Neuron (in vitro differentiated cells): ENCODE measurements at regions not wholly inside any gene's neighbourhood (a gene's known extent, or its start where the extent isn't known, plus 50 kb on each side); places are given as distances from the start of the nearest gene placed in this dataset.

ENCODE experiments used
- H2AFZ ChIP-seq: one replicate; pipeline ENCODE4 v1.6.1; 2013; ENCODE audit warnings: low read depth, mild to moderate bottlenecking, inconsistent platforms, low read length, moderate library complexity
- H3K27me3 ChIP-seq: one replicate; pipeline ENCODE4 v1.6.1; 2013; ENCODE audit warnings: low read length; ENCODE audit not compliant: insufficient read depth
- H3K36me3 ChIP-seq: one replicate; pipeline ENCODE4 v1.6.1; 2013; ENCODE audit warnings: low read length; ENCODE audit not compliant: insufficient read depth
- H3K4me1 ChIP-seq: one replicate; pipeline ENCODE4 v1.6.1; 2013; ENCODE audit warnings: low read length; ENCODE audit not compliant: insufficient read depth
- H3K4me3 ChIP-seq: 2 replicates; pipeline ENCODE4 v1.5.1; 2013; ENCODE audit warnings: mild to moderate bottlenecking, low read length, moderate library complexity
- H3K9me3 ChIP-seq: one replicate; pipeline ENCODE4 v1.6.1; 2013; ENCODE audit warnings: low read length

GRCh38 chr11:69919659-69920344 is 100.6 kb upstream of the FGF3 start:
- H3K27me3 ChIP-seq = peaks cover 5% of the 10 kb centered on the region
- H3K4me1 ChIP-seq = no peaks in the 10 kb centered on the region
- no peak overlapping the region for H2AFZ ChIP-seq
- H3K4me3 ChIP-seq = no peak overlapping the region
- no peaks in the 10 kb centered on the region for H3K36me3 ChIP-seq
- H3K9me3 ChIP-seq = no peaks in the 10 kb centered on the region

- H3K36me3 ChIP-seq = no peaks in the 10 kb centered on the region
- H3K4me3 ChIP-seq = no peak overlapping the region
- no peaks in the 10 kb centered on the region for H3K9me3 ChIP-seq
- peaks cover 5% of the 10 kb centered on the region for H3K27me3 ChIP-seq
- H3K4me1 ChIP-seq = no peaks in the 10 kb centered on the region
- H2AFZ ChIP-seq = no peak overlapping the region
Measured at GRCh38 chr11:69920345-69921127, 101.3 kb upstream of the FGF3 start.

DNA sequence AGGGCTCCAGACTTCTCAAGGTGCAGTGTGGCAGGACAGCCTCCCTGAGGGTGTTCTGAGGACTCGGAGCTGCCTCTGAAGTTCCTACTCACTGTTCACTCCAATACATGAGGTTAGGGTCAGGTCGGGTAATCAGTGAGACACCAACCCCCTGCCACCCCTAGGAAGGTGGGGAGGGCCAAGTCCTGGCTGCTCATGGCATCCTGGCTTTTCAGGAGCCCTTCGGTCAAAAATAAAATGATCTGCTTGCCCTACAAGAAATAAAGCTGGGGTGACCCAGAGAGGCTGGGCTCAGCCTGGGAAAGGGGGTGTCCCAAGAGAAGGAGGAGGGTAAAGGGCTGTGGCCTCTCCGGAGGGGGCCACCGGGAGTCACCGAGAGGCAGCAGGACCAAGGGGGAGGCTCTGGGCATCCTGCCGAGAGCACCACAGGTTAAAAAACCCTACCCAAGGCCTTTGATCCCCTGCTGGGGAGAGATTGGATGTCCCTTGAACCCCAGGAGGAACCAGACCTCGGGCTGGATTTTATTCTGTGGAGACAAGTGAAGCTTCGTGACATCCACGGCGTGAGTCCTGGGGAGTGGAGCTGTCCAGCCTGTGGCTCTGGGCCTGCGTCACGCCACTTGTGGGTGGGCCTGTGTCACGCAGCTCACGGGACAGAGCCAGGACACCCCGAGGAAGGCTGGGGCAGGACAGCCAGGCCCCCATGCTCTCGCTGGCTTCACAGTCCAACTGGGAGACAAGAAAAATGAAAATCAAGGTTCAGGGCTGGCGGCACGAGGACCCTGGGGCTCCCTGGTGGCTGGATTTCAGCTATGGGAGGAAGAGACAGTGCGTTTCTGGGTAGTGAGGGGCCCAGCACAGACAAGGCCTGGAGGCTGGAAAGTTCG is 102.2 kb upstream of the FGF3 start:
- H3K9me3 ChIP-seq = no peaks in the 10 kb centered on the region
- H2AFZ ChIP-seq = no peak overlapping the region
- no peak overlapping the region for H3K4me3 ChIP-seq
- no peaks in the 10 kb centered on the region for H3K36me3 ChIP-seq
- no peaks in the 10 kb centered on the region for H3K4me1 ChIP-seq
- peaks cover 9% of the 10 kb centered on the region for H3K27me3 ChIP-seq

- Histone ChIP-seq H3K36me3 (no peaks in the 10 kb centered on the region), H2AFZ (no peak overlapping the region), H3K9me3 (no peaks in the 10 kb centered on the region), H3K4me1 (no peaks in the 10 kb centered on the region), H3K4me3 (no peak overlapping the region), H3K27me3 (peaks cover 9% of the 10 kb centered on the region)
Measured at GRCh38 chr11:69922015-69922595, 102.9 kb upstream of the FGF3 start.

GRCh38 chr11:69922596-69923111 is 103.4 kb upstream of the FGF3 start:
- Histone ChIP-seq H3K4me3 (no peak overlapping the region), H3K36me3 (no peaks in the 10 kb centered on the region), H2AFZ (no peak overlapping the region), H3K9me3 (no peaks in the 10 kb centered on the region), H3K4me1 (no peaks in the 10 kb centered on the region), H3K27me3 (peaks cover 9% of the 10 kb centered on the region)

- no peaks in the 10 kb centered on the region for H3K4me1 ChIP-seq
- peaks cover 6% of the 10 kb centered on the region for H3K27me3 ChIP-seq
- H3K36me3 ChIP-seq = no peaks in the 10 kb centered on the region
- H2AFZ ChIP-seq = no peak overlapping the region
- no peak overlapping the region for H3K4me3 ChIP-seq
- no peaks in the 10 kb centered on the region for H3K9me3 ChIP-seq
Measured at GRCh38 chr11:69923196-69923595, 104.0 kb upstream of the FGF3 start.

GRCh38 chr11:69923641-69924307 is 104.6 kb upstream of the FGF3 start:
- no peak overlapping the region for H3K4me3 ChIP-seq
- no peaks in the 10 kb centered on the region for H3K9me3 ChIP-seq
- no peaks in the 10 kb centered on the region for H3K4me1 ChIP-seq
- peaks cover 4% of the 10 kb centered on the region for H3K27me3 ChIP-seq
- H3K36me3 ChIP-seq = no peaks in the 10 kb centered on the region
- H2AFZ ChIP-seq = no peak overlapping the region

- peaks cover 4% of the 10 kb centered on the region for H3K27me3 ChIP-seq
- H3K4me1 ChIP-seq = no peaks in the 10 kb centered on the region
- no peaks in the 10 kb centered on the region for H3K9me3 ChIP-seq
Measured at GRCh38 chr11:69924308-69925161, 105.3 kb upstream of the FGF3 start.

GRCh38 chr11:69925366-69926196 is 106.4 kb upstream of the FGF3 start:
- Histone ChIP-seq H3K4me1 (no peaks in the 10 kb centered on the region), H2AFZ (no peak overlapping the region), H3K27me3 (peaks cover 7% of the 10 kb centered on the region), H3K36me3 (no peaks in the 10 kb centered on the region), H3K4me3 (no peak overlapping the region), H3K9me3 (no peaks in the 10 kb centered on the region)

More at GRCh38 chr11:69924308-69925161, 105.3 kb upstream of the FGF3 start:
- no peak overlapping the region for H2AFZ ChIP-seq
- H3K36me3 ChIP-seq = no peaks in the 10 kb centered on the region
- no peak overlapping the region for H3K4me3 ChIP-seq

- H3K4me1 ChIP-seq = no peaks in the 10 kb centered on the region
- H3K4me3 ChIP-seq = no peak overlapping the region
- no peaks in the 10 kb centered on the region for H3K9me3 ChIP-seq
- peaks cover 7% of the 10 kb centered on the region for H3K27me3 ChIP-seq
- H2AFZ ChIP-seq = no peak overlapping the region
- H3K36me3 ChIP-seq = no peaks in the 10 kb centered on the region
Measured at GRCh38 chr11:69926376-69927050, 107.3 kb upstream of the FGF3 start.

GRCh38 chr11:69928121-69928520 is 108.9 kb upstream of the FGF3 start:
- Histone ChIP-seq H3K36me3 (no peaks in the 10 kb centered on the region), H3K4me1 (no peaks in the 10 kb centered on the region), H3K9me3 (no peaks in the 10 kb centered on the region), H3K4me3 (no peak overlapping the region), H3K27me3 (peaks cover 9% of the 10 kb centered on the region), H2AFZ (no peak overlapping the region)
